Central memory CD4-positive, alpha-beta T cell (primary cell): ENCODE measurements at regions not wholly inside any gene's neighbourhood (a gene's known extent, or its start where the extent isn't known, plus 50 kb on each side); places are given as distances from the start of the nearest gene placed in this dataset.
A peak's percentile ranks its signal among the peaks of the same experiment; 100 is the strongest.

Experiments used
- DNase-seq: peaks from one replicate; pipeline ENCODE4 v3.0.0; 2022

DNA sequence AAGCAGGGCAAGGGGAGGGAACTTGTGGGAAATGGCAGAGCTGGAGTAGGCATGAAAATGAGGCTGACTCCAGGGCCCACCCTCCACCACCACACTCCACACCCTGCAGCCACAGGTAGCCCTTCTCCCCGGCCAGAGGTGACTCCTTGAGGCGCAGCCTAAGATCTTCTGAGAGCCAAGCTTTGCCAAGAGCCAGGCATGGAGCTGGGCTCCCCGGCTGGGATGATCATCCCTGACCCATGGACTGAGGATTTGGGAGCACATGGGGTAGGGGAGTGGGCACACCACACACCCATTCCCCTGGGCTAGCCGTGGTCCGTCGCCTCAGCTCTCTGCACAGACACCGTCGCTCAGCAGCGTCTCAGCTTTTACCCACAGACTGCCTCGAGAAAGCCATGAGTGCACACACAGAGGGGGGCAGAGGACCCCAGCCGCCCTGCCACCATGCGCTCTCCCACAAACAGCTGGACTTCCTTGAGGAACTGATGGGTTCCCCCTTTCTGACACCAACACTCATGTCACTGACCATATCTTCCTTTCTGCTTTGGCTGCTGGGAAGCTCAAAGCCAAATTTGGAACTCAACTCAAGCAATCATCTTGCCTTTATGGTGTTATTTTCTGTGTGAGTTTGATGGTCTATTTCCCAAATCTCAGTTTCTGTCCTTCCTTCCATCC is 123.6 kb upstream of the RUNX3 start:
- no peak for DNase-seq

DNA sequence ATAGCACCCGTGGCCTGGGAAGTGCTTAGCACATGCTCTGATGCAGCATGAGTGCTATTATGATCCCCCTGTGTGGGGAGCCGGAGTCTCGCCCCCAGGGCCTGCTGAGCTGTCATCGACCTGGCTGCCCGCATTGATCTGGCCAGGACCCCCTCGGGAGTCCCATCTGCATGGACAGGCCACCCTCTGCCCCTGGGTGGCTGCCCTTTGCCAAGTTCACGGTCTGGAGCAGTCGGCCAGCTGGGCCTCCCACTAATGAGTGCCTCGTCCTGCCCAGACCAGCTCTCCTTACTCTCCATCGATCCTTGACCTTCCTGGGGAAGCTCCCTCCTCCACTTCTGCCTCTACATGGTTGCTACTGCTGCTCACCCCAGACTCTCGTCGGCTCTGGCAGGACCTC is 121.8 kb upstream of the RUNX3 start:
- DNase-seq: no peak

DNA sequence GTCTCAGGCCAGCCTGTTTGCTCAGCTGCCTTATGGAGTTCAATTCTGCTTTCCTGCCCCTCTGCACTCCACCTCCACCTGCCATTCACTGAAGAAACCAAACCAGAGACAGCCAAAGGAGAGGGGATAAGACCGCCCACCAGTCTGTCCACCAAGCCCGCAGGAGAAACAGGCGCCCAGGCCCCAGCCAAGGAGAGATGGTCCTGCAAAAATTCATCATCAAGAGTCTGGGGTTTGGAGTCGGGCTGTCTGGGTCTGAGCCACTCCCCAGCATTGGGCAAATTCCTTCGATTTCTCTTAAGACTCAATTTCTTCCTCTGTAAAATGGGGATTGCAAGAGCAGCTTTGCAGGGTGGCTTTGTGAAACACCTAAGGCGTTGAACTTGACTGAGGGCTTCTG is 121.4 kb upstream of the RUNX3 start:
- DNase-seq: no peak

DNA sequence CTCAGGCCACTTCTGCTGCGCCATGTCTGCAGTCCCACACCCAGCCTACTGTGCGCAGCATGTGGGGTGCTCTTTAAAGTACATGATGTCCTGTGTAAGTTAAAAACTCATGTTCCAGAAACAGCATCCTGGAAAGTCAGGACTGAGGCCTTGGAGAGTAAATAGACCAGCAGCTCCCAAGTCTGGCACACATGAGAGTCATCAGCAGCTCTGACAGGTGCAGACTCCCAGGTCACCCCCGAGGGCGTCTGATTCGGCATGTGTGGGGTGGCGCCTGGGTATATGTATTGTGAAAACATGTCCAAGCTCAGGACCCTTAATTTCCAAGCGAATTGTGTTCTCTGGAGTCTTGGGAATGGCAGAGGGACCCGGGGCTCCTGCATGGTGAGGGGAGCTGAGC is 120.1 kb upstream of the RUNX3 start:
- no peak for DNase-seq

DNA sequence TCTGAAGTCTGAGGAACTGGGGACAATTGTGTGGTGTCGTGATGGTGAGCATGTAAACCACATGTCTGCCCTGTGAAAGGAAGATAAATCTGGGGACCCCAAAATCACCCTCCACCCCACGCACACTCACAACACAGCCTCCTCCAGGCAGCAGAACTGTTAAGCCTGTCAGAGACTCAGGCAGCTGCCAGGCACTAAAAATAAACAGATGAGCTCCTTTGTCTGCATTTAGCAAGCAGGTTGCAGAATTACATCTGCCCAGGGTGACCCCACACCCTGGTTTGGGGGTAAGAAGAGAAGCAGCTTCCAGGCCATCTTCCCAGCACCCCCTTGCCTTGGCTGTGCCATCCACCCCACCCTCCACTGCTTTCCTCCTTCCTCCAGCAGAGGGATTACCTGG is 119.1 kb upstream of the RUNX3 start:
- no peak for DNase-seq

DNA sequence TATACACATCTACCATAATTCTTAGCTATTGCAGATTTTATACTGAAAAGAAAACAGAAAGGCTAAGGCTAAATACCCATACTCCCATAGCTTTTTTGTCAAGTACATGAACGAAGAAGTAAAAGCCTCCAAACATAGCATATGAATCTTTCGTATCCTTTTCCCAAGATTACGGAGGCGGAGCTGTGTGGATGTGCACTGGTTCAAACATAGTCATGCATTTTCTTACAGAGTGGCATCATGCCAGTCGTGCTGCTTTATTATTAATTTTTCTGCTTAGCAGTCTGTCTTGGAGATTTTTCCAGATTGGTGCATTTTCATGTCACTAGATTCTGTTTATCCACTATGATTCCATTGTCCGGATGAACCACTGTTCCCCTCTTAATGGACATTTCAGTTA is 118.7 kb upstream of the RUNX3 start:
- DNase-seq: no peak

DNA sequence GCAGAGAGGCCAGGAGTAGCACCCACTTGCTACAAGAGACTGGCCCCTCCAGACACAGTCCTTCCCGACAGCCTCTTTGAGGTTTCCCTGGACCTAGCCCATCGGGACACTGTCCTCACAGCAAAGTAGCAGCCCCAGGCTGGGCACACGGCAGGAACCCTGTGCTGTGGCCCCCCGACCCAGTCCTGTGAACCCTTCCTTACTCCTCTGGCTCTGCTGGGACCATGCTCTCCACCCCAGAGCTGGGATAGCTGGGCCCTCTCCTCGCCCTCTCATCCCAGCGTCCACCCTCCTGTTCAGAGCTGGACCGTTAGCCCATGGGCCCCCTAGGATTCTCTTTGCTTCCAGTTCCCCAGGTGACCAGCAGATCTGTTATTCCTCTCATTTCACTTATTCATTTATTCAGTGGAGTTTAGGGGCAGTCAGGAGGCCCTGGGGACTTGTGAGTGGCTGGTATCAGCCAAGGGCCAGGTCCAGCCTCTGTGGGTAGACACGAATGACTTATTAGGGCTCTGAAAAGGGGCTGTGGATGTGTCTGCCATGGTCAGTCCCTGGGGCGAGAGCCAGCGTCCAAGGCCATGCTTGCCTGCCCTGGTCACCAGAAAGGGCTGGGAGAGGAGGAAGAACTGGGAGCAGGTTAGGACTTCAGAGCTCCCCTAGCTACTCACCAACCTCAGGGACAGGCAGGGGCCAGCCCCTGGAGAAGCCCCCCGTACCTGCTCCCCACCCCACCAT is 117.6 kb upstream of the RUNX3 start:
- DNase-seq: no peak

DNA sequence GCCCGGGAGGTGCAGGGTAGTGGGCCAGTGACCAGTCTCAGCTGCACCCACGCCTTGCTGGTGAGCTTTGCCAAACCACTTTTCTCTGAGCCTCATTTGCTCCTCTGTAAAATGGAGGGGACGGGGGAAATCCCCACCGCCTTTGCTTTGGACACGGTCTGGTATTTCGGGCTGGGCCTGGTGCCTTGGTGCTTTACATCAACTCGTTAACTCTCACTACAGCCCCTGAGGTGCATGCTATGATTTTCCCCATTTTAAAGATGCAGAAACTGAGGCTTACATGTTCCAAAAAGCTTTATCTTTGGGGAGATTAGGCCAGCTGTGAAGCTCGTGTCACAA is 116.1 kb upstream of the RUNX3 start:
- no peak for DNase-seq

DNA sequence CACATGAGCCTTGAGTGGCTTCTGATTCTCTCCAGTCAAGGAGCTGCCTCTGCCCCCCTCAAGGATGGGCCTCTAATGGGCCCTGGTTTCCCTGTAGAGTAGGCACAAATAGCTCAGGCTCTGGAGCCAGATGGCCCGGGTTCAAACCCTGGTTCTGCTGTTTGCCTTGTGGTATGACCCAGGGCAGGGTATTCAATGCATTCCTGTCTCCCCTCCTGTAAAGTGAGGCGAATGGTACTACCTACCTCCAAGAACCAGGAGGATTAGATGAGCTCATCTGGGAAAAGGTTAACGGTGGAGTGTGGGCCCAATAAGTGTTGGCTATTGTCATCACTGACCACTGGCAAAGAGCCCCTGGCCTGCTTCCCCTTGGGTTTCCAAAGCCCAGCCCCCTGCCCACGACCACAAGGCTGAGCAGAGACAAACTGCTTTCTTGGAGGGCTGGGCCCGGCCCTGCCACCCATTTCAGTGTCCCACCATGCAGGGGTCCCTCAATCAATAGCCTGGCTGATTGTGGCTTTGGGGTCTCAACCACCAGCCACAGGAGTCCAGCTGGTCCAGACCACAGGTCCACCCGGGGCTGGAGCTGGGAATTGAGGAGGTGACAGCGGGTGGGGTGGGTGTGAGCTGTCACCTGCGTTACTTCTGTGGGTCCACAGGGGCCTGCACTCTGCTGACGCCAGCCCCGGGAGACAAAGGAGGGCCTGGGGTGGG is 115.6 kb upstream of the RUNX3 start:
- no peak for DNase-seq

DNA sequence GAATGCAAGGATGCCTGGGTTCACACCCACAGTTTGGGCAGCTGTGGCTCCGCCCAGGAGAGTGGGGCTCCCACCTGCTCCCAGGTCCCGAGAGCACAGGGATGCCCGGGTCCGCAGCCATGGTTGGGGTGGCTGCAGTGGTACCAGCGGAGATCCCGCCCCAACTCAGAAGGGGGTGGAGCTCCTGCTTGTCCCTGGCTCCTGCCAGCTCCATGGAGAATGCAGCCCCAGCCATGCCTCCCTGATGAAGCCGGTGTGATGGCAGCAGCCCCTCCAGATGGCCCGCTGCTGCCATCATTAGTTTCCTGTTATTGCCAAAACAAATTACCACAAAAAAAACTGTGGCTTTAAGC is 113.1 kb upstream of the RUNX3 start:
- DNase-seq: no peak

DNA sequence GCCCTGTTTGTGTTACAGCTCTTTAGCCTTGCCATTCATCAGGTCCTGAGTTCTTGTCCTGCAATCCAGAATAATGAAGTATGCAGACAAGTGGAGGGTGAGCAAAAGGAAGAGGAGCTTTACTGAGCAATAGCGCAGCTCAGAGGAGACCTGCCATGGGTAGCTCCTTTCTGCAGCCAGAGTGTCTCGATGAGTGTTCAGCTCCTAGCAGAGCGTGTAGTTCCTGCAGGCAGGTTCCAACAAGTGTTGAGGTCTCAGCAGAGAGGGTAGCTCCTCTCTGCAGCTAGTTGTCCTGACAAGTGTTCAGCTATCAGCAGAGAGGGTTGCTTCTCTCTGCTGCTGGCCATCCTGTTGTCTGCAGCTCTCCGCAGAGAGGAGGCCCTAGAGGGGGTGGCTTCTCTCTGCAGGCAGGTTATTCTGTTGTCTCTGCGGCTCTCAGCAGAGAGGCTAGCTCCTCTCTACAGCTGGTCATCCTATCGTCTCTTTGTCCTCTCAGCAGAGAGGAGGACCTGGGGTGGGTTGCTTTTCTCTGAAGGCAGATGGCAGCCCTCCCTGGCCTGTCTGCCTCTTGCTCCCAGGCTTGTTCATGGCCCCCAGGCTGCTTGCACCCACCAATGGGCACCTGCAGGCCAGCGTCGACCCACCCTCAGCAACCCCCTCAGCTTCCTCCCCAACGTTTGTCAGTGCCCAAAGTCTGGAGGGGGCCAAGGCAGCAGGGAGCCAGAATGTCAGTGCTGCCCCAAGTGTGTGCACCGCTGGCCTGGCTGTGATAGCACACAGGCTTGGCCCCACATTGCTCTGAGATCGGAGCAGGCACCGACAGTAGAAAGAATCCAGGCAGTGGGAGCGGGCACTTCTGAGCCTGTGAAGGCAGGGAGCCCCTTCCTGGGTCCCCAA is 112.5 kb upstream of the RUNX3 start:
- DNase-seq: no peak

DNA sequence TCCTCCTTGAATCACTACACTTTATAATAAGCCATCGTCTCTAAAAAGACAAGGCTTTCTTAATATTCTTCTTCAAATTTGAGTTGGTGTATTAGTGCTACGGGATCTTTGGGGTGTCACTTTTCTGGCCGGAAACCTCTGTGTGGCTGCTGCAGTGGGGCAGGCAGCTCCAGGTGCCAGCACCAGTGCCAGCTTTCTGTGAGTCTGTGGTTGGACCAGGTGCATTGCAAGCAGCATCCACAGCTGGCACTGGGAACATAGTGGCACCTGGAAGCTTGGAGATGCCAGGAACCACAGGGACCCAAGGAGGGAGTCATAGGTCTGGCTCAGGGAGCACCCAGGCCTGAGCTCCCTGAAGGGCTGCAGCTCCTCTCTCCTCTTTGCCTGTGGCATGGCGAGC is 111.8 kb upstream of the RUNX3 start:
- DNase-seq: no peak

DNA sequence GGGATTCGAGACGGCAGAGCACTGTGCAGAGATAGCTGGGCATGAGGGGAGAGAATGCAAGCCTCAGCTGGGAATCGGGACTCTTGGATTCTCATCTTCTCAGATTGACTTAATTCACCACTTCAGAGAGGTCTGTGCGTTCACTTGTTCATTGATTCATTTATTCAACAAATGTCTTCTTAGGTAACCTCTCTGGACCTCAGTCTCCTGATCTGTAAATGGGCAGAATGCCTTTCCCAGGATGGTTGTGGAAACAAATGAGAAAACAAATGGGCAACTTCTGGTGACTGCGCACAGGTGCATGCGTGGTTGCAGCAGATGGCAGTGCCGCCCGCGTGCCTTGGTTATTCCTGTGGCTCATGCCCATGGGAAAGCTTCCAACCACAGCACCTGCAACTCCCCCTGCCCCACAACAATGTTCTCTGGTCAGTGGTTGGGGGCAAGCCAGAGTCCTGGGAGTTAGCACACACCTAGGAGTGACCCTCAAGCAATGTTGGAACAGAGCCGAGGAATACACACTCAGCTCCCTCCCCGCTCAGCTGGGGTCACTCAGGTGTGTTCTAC is 110.1 kb upstream of the RUNX3 start:
- no peak for DNase-seq

DNA sequence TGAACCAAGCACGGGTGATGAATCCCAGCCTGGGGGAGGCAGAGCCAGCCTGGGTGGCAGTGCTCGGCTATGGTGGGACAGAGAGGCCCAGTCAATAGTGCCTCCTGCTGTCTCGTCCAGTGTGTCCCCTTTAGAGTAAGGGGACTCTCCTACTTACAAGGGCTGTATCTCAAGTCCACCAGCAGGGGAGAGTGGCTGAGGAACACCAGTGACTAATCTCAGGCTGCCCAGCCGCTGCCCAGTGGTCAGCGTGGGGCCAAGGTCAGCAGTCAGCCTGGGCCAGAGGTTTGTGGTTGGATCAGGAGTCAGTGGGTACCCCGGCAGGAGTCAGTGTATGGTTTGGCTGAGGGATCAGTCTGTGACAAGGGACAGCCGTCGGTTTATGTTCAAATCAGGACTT is 109.2 kb upstream of the RUNX3 start:
- DNase-seq: no peak

DNA sequence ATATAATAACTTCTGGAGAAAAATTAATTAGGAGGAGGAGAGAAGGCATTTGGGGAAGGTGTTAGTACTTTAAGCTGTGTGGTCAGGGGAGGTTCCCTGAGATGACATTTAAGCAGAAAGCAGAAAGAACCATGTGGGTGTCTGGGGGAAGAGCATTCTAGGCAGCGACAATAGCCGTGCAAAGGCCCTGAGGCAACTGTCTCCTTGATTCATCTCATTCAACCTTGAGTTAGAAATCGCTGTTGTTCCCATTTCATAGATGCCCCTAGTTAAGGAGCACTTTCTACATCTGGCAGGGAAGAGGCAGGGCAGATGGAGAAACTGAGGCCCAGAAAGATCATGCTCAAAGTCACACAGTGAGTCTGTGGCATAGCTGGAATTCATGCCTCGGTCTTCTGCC is 108.6 kb upstream of the RUNX3 start:
- no peak for DNase-seq

DNA sequence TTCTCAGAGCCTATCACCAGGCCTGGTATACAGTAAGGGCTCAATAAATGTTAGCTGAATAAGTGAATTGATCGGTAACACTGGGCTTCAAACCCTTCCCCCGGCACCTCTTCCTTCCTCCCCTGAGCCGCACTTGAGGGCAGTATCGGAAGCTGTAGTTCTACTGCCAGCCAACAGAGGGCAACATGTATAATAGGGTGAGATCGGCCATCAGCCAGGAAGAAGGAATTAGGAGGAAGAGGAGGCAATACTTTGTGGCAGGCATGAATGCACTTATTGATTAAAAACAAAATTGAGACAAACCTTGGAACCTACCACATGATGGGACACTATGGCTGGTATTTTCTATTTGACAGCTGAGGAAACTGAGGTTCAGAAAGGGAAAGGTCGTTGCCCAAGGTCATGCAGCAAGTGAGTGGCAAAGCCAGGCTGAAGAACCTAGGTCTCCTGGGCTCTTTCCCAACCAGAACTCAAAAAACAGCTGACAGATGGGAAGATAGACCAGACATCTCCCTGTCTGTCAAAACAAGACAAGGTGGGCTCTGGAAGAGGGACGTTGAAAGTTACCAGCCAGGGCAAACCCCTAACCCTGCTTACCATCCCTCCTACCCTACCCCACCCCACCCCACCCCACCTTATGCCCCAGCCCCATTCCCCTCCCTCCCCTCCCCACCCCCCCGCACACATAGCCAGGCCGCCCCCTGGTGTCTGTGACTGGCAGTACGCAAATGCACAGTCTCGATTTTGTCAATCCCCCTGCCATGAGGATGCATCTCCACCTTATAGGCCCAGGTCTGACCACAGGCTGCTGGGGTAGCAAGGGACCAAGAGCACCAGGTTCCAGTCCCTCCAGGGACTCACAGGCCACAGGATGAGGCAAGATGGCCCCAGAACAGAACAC is 107.3 kb upstream of the RUNX3 start:
- peak; percentile 63 for DNase-seq

DNA sequence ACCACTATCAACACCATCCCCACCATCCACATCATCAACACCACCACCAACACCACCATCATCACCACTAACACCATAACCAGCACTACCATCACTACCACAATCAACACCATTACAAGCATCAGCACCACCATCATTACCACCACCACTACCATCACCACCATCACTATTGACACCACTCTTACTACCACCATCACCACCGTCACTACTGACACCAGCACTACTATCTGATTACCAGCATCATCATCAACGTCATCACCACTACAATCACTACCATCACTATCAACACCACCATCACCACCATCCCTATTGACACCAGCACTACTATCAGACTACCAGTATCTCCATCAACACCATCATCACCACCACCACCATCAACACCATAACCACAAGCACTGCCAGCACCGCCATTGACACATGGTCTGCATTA is 106.1 kb upstream of the RUNX3 start:
- no peak for DNase-seq

DNA sequence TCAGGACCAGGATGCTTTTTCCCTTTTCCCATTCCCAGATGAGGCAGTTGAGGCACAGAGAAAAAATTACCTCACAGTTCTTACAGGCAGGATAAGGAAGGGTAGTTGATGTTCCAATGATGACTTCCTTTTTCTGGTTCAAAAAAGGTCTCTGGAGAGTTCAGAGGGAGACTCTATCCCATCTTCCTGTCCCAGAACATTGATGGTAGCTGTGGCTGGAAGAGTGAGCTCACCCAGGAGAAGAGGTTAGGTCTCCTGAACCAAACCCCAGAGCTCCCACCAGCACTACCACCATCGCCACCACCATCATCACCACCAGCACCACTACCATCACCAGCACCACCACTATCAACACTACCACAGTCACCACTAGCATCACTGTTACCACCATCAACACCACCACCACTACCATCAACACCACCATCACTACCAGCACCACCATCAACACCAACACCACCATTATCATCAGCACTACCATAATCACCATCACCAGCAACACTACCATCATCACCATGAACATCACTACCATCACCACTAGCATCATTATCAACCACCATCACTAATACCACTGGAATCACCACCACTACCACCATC is 105.5 kb upstream of the RUNX3 start:
- DNase-seq: no peak

DNA sequence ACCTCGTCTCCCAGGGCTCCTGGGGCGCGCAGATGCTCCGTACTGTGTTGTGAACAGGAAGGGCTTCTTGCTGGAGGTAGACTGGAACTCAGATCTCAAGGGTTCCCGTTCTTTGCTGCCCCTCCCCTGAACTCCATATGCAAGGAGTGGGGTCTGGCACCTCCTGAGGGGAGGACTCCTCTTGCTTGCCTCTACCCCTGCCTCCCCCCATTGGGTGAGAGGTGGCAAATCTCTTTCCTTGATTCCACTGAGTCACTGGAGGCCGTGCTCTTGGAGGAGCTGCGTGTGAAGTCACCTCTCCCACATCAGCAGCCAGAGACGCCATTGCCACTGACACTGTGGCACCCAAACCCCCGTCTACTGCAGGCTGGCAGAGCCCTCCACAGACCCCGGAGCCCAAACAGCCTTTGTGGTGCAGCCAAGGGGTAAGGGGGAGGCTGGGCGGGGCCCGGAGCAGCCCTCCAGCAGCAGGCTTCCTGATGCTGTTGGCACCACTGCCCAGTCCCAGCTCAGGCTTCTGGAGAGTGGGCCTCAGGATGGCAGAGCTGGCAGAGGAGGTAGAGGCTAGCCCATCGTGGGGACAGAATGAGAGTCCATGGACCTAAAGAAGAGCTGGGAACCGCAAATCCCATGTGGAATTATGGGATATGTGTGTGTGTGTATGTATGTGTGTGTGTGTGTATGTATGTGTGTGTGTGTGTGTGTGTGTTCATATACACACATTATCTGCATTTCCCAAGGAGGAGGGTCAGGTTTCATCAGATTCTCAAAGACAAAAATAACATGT is 104.9 kb upstream of the RUNX3 start:
- DNase-seq: no peak
